ENCODE measurements at regions not wholly inside any gene's neighbourhood (a gene's known extent, or its start where the extent isn't known, plus 50 kb on each side); places are given as distances from the start of the nearest gene placed in this dataset.

DNA sequence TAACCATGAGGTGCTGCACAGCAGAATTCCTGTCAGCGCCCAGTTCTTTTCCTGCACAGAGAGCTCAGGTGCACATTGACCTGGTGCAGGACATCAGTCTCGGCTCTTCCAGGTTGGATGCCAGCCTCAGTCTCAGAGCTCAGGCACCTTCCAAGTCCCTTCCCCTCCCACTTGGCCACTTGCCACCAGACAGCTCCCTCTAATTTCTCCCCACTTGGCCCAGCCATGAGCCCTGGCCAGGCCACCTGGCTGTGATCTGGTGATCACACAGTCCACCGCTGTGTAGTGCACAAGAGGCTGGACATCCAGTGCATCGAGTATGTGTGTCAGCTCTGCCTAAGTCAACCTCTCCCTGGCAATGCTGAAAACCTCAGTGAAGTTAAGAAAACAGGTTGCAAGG, 336.6 kb upstream of the MYT1L start:
- no peak overlapping the region for H3K27ac ChIP-seq
- H3K36me3 ChIP-seq, result no peaks in the 10 kb centered on the region
- no peak overlapping the region for H3K9ac ChIP-seq (ENCODE audit: low read depth in 2 of 2, low read length in 2 of 2)
- H3K9me3 ChIP-seq, result no peaks in the 10 kb centered on the region
- intact Hi-C loops (cut with DNase I), result no loop called here
- no peaks in the 10 kb centered on the region for H3K4me1 ChIP-seq
- no peak for DNase-seq
- no peaks in the 10 kb centered on the region for H3K27me3 ChIP-seq
- no peak overlapping the region for H3K4me3 ChIP-seq
- TF ChIP-seq, protein P1, sequence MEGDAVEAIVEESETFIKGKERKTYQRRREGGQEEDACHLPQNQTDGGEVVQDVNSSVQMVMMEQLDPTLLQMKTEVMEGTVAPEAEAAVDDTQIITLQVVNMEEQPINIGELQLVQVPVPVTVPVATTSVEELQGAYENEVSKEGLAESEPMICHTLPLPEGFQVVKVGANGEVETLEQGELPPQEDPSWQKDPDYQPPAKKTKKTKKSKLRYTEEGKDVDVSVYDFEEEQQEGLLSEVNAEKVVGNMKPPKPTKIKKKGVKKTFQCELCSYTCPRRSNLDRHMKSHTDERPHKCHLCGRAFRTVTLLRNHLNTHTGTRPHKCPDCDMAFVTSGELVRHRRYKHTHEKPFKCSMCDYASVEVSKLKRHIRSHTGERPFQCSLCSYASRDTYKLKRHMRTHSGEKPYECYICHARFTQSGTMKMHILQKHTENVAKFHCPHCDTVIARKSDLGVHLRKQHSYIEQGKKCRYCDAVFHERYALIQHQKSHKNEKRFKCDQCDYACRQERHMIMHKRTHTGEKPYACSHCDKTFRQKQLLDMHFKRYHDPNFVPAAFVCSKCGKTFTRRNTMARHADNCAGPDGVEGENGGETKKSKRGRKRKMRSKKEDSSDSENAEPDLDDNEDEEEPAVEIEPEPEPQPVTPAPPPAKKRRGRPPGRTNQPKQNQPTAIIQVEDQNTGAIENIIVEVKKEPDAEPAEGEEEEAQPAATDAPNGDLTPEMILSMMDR (IDR thresholded peaks at IDR 0.05), result no peak

DNA sequence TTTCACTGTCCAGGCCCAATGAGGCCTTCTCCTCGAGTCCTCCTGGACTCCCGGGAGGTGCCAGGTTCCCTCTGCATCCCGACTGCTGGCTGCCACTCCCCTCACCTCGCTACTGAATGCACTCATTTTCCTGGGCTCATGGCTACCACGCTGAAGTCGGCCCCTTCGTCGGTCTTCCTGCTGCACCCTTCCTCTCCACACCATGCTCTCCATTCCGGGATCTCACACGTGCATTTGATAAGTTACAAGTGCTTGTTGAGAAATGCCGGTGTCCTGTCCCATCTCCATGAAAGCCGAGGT, 334.7 kb upstream of the MYT1L start:
- no peaks in the 10 kb centered on the region for H3K36me3 ChIP-seq
- no peak overlapping the region for H3K4me3 ChIP-seq
- no peak overlapping the region for H3K9ac ChIP-seq (ENCODE audit: low read depth in 2 of 2, low read length in 2 of 2)
- intact Hi-C loops (cut with DNase I), result no loop called here
- TF ChIP-seq, protein P1 (IDR thresholded peaks at IDR 0.05), result no peak
- no peaks in the 10 kb centered on the region for H3K9me3 ChIP-seq
- DNase-seq, result no peak
- H3K27me3 ChIP-seq, result no peaks in the 10 kb centered on the region
- H3K27ac ChIP-seq, result no peak overlapping the region
- no peaks in the 10 kb centered on the region for H3K4me1 ChIP-seq

DNA sequence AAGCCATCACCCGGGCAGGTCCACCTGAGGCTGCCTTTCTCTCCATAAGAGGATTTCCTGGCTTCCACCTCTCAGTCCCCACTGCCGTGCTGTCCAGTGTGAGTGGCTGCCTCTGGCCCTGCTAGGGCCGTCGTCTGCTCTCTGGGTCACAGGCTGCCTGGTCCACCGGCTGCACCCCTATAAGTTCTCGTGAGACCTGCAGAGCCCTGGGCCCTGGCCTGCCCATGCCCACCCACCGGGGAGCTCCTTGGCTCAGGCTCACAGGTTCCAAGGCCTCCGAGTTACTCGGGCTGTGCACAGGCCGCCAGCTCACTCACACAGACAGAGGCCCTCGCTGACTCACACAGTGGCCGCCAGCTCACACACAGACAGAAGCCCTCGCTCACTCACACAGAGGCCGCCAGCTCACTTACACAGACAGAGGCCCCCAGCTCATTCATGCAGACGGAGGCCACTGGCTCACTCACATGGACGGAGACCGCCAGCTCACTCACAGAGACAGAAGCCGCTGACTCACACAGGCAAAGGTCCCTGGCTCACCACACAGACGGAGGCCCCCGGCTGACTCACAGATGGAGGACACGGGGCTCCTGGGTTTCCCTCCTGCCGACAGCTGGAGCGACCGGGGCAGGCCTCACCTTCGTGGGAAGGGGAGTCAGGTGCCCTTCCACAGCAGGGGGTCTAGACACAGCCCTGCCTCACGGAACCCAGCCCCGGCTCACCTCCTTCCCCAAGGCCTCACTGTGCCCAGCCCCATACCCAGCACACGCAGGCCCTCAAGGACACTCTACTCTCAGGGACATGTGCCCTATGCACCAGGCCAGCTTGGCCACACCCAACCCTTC, 334.1 kb upstream of the MYT1L start:
- Histone ChIP-seq H3K9me3 (no peaks in the 10 kb centered on the region), H3K36me3 (no peaks in the 10 kb centered on the region), H3K9ac (ENCODE audit: low read depth in 2 of 2, low read length in 2 of 2) (no peak overlapping the region), H3K4me1 (no peaks in the 10 kb centered on the region), H3K4me3 (no peak overlapping the region), H3K27me3 (no peaks in the 10 kb centered on the region), H3K27ac (no peak overlapping the region)
- no peak for DNase-seq
- intact Hi-C loops (cut with DNase I), result no loop called here
- TF ChIP-seq, protein P1 (IDR thresholded peaks at IDR 0.05), result no peak

DNA sequence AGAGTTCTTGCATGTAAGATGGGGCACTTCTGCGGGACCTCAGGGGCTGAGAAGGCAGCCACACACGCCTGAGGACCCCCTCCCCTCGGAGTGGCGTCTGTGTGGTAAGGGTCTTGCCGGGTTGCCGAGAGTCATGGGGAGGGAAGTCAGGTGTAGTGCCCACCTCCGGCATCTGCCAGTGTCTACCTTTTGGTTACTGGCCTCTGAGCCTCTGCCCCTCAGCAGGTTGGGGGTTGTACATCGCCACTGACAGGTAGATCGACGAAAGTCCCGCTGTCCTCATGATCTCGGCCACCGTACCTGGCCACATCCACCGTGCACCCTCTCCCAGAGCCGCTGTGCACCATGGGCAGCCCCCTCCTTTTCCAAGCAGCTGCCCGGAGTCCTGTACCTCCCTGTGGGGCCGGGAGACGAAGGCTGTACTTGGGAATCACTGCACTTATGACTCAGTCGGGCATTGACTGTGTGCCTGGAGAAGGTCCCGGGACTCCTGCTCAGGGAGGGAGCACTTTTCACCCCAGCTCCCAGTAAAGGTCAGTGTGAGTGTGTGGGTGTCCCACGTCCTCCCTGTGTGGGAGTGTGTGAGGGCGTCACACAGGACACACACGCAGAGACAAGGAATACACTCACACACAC, 332.4 kb upstream of the MYT1L start:
- no peaks in the 10 kb centered on the region for H3K9me3 ChIP-seq
- intact Hi-C loops (cut with DNase I), result no loop called here
- no peak overlapping the region for H3K9ac ChIP-seq (ENCODE audit: low read depth in 2 of 2, low read length in 2 of 2)
- no peak for DNase-seq
- no peaks in the 10 kb centered on the region for H3K27me3 ChIP-seq
- TF ChIP-seq, protein P1 (IDR thresholded peaks at IDR 0.05), result no peak
- no peaks in the 10 kb centered on the region for H3K4me1 ChIP-seq
- H3K36me3 ChIP-seq, result no peaks in the 10 kb centered on the region
- no peak overlapping the region for H3K27ac ChIP-seq
- H3K4me3 ChIP-seq, result no peak overlapping the region

DNA sequence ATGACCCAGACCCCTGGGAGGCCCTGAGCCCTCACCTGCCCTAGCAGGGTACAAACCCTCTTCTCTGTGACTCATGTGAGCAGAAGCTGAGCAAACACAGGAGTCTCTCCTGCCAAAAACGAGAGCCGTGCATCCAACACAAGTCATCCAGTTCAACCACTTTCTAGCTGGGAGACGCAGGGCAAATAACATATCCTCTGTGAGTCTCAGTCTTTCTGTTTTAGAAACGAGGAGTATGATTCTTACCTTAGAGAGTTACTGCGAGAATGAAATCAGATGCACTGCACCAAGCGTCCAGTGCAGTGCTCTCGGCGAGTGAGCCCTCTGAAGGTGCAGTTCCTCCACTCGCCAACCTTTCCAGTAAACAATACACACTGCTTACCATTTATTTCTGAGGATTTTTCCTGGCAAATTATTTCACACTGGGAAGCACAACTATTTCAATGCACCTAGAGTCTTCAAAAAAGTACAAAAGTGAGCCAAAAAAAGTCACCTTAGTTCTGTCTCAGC, 331.8 kb upstream of the MYT1L start:
- DNase-seq, result no peak
- Histone ChIP-seq H3K9me3 (no peaks in the 10 kb centered on the region), H3K27me3 (no peaks in the 10 kb centered on the region), H3K36me3 (no peaks in the 10 kb centered on the region), H3K9ac (ENCODE audit: low read depth in 2 of 2, low read length in 2 of 2) (no peak overlapping the region), H3K27ac (no peak overlapping the region), H3K4me3 (no peak overlapping the region), H3K4me1 (no peaks in the 10 kb centered on the region)
- intact Hi-C loops (cut with DNase I), result no loop called here
- TF ChIP-seq, protein P1 (IDR thresholded peaks at IDR 0.05), result no peak

Measured in colonic mucosa (tissue), 4 donors.